OCI-LY1 (cell line): ENCODE measurements at regions not wholly inside any gene's neighbourhood (a gene's known extent, or its start where the extent isn't known, plus 50 kb on each side); places are given as distances from the start of the nearest gene placed in this dataset.

ENCODE experiments used
- H2AFZ ChIP-seq: fragments of 200-600 bp; sonication (generic), shearing (Covaris generic); 2 replicates; pipeline ENCODE4 v1.6.0; 2014; ENCODE audit warnings: antibody characterized with exemption, mild to moderate bottlenecking, low read length
- H3F3A ChIP-seq: fragments of 200-600 bp; sonication (generic), shearing (Covaris generic); 2 replicates; pipeline ENCODE4 v1.6.0; 2014; ENCODE audit warnings: mild to moderate bottlenecking, antibody characterized with exemption, low read length, moderate library complexity; ENCODE audit not compliant: insufficient read depth
- H3K27ac ChIP-seq: fragments of 200-600 bp; sonication (generic); 2 replicates; pipeline ENCODE4 v1.5.1; 2014; ENCODE audit warnings: low read length, mixed run types, mild to moderate bottlenecking, low read depth; ENCODE audit not compliant: poor library complexity, severe bottlenecking
- H3K27me3 ChIP-seq: fragments of 200-600 bp; sonication (generic); 2 replicates; pipeline ENCODE4 v1.6.0; 2014; ENCODE audit warnings: antibody characterized with exemption, mild to moderate bottlenecking, low read length, moderate library complexity; ENCODE audit not compliant: insufficient read depth
- H3K36me3 ChIP-seq: fragments of 200-600 bp; sonication (generic); 2 replicates; pipeline ENCODE4 v1.6.1; 2014; ENCODE audit warnings: mild to moderate bottlenecking, antibody characterized with exemption, low read length, moderate library complexity, mixed read lengths; ENCODE audit not compliant: insufficient read depth
- H3K4me1 ChIP-seq: fragments of 200-600 bp; sonication (generic); 2 replicates; pipeline ENCODE4 v1.5.1; 2014; ENCODE audit warnings: mild to moderate bottlenecking, low read length, moderate library complexity; ENCODE audit not compliant: insufficient read depth, severe bottlenecking
- H3K4me2 ChIP-seq: fragments of 200-600 bp; sonication (generic), shearing (Covaris generic); 2 replicates; pipeline ENCODE4 v1.6.1; 2014; ENCODE audit warnings: low read length
- H3K4me3 ChIP-seq: fragments of 200-600 bp; sonication (generic); 2 replicates; pipeline ENCODE4 v1.5.1; 2014; ENCODE audit warnings: low read length, low read depth, mild to moderate bottlenecking, mixed read lengths; ENCODE audit not compliant: poor library complexity, severe bottlenecking
- H3K79me2 ChIP-seq: fragments of 200-600 bp; shearing (Covaris generic); 2 replicates; pipeline ENCODE4 v1.6.1; 2016; ENCODE audit warnings: mixed run types, low read length, mixed read lengths; ENCODE audit not compliant: insufficient read depth
- H3K9ac ChIP-seq: fragments of 200-600 bp; sonication (generic), shearing (Covaris generic); 2 replicates; pipeline ENCODE4 v1.6.1; 2014; ENCODE audit warnings: mild to moderate bottlenecking, low read length, mixed read lengths
- H3K9me2 ChIP-seq: fragments of 200-600 bp; sonication (generic), shearing (Covaris generic); 2 replicates; pipeline ENCODE4 v1.6.1; 2014; ENCODE audit warnings: low read depth, mild to moderate bottlenecking, low read length, mixed read lengths
- H3K9me3 ChIP-seq: fragments of 200-600 bp; shearing (Covaris generic); 2 replicates; pipeline ENCODE4 v1.6.1; 2014; ENCODE audit warnings: low read length, mixed read lengths
- H4K20me1 ChIP-seq: fragments of 200-600 bp; sonication (generic), shearing (Covaris generic); 2 replicates; pipeline ENCODE4 v1.6.0; 2016; ENCODE audit warnings: mild to moderate bottlenecking, low read length; ENCODE audit not compliant: insufficient read depth
- EZH2 ChIP-seq: fragments of 200-600 bp; sonication (generic), shearing (Covaris generic); IDR thresholded peaks from 2 replicates; pipeline ENCODE4 v1.8.0; 2017; ENCODE audit warnings: borderline replicate concordance, mixed run types, mild to moderate bottlenecking, antibody characterized with exemption, low read length, moderate library complexity, mixed read lengths
- TF ChIP-seq, protein P1 (sequence below): fragments of 200-600 bp; sonication (generic), shearing (Covaris generic); IDR thresholded peaks from 2 replicates; pipeline ENCODE4 v1.5.1; 2017; ENCODE audit warnings: mild to moderate bottlenecking, antibody characterized with exemption, low read length, moderate library complexity, mixed read lengths

DNA sequence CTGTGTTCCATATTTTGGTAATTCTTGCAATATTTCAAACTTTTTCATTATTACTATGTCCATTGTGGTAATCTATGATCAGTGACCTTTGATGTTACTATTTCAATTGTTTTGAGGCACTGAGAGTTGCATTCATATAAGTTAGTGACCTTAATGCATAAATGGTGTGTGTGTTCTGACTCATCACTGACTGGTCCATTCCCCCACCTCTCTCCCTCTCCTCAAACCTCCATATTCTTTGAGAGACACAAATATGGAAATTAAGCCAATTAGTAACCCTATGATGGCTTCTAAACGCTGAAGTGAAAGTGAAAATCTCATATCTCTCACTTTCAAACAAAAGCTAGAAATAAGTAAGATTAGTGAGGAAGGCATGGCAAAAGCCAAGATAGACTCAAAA is 739.6 kb downstream of the CCSER2 start:
- H3K36me3 ChIP-seq = no peaks in the 10 kb centered on the region
- H3K79me2 ChIP-seq = no peaks in the 10 kb centered on the region
- no peak overlapping the region for H3K4me3 ChIP-seq
- H3K9me2 ChIP-seq = no peaks in the 10 kb centered on the region
- H3K9ac ChIP-seq = no peak overlapping the region
- H2AFZ ChIP-seq = no peak overlapping the region
- TF ChIP-seq EZH2 = no peak
- TF ChIP-seq, protein P1, sequence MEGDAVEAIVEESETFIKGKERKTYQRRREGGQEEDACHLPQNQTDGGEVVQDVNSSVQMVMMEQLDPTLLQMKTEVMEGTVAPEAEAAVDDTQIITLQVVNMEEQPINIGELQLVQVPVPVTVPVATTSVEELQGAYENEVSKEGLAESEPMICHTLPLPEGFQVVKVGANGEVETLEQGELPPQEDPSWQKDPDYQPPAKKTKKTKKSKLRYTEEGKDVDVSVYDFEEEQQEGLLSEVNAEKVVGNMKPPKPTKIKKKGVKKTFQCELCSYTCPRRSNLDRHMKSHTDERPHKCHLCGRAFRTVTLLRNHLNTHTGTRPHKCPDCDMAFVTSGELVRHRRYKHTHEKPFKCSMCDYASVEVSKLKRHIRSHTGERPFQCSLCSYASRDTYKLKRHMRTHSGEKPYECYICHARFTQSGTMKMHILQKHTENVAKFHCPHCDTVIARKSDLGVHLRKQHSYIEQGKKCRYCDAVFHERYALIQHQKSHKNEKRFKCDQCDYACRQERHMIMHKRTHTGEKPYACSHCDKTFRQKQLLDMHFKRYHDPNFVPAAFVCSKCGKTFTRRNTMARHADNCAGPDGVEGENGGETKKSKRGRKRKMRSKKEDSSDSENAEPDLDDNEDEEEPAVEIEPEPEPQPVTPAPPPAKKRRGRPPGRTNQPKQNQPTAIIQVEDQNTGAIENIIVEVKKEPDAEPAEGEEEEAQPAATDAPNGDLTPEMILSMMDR = no peak
- no peaks in the 10 kb centered on the region for H3K4me1 ChIP-seq
- no peaks in the 10 kb centered on the region for H3K27me3 ChIP-seq
- H3K27ac ChIP-seq = no peak overlapping the region
- no peaks in the 10 kb centered on the region for H3K9me3 ChIP-seq
- H3F3A ChIP-seq = no peaks in the 10 kb centered on the region
- no peaks in the 10 kb centered on the region for H4K20me1 ChIP-seq
- no peak overlapping the region for H3K4me2 ChIP-seq

- no peaks in the 10 kb centered on the region for H4K20me1 ChIP-seq
Measured at GRCh38 chr10:85080934-85081333, 752.5 kb downstream of the CCSER2 start.

DNA sequence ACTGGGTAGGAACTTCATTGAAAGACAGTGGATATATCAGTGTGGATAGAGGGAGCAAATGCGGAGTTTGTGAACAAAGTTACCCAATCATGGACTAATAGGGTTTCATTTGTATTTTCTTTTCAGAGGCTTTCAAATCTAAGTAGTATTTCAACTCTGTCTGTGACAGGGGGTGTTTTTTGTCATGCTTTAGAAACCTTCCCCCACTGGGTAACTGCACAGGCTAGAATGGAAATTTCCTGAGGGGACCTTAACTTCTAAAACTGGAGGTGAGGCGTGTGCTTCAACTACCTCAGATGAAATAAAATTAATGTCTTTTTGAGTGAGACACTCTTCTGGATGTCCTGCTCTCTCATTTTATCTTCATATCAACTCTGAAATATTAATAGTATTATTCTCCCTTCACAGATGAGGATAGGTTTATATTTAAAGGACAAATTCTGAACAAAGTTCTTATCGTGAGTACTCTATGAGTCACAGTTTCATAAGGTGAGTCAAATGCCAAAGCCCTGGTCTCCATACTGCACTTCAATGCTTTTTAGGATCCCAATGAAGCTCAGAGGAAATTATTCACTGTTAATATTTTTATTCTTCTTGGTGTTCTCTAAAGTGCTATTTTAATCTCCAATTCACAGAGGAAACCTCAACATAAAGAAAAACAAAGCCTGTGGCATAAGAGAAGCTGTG is 770.6 kb downstream of the CCSER2 start:
- no peaks in the 10 kb centered on the region for H3K79me2 ChIP-seq
- no peaks in the 10 kb centered on the region for H3K9me3 ChIP-seq
- H3K4me1 ChIP-seq = no peaks in the 10 kb centered on the region
- H3K4me3 ChIP-seq = no peak overlapping the region
- H4K20me1 ChIP-seq = no peaks in the 10 kb centered on the region
- H3K27ac ChIP-seq = no peak overlapping the region
- H3F3A ChIP-seq = no peaks in the 10 kb centered on the region
- TF ChIP-seq, protein P1 = no peak
- TF ChIP-seq EZH2 = no peak
- H2AFZ ChIP-seq = no peak overlapping the region
- no peaks in the 10 kb centered on the region for H3K9me2 ChIP-seq
- no peak overlapping the region for H3K9ac ChIP-seq
- no peak overlapping the region for H3K4me2 ChIP-seq
- no peaks in the 10 kb centered on the region for H3K27me3 ChIP-seq
- no peaks in the 10 kb centered on the region for H3K36me3 ChIP-seq

More at GRCh38 chr10:85080934-85081333, 752.5 kb downstream of the CCSER2 start:
- Histone ChIP-seq H3K36me3 (no peaks in the 10 kb centered on the region), H3K4me3 (no peak overlapping the region), H3K4me2 (no peak overlapping the region), H3K4me1 (no peaks in the 10 kb centered on the region), H3F3A (no peaks in the 10 kb centered on the region), H3K9me3 (no peaks in the 10 kb centered on the region), H3K27ac (no peak overlapping the region), H3K9ac (no peak overlapping the region), H3K9me2 (no peaks in the 10 kb centered on the region), H3K27me3 (no peaks in the 10 kb centered on the region), H3K79me2 (no peaks in the 10 kb centered on the region), H2AFZ (no peak overlapping the region)
- TF ChIP-seq EZH2 = no peak
- TF ChIP-seq, protein P1 = no peak
